Medulla oblongata (tissue), 1 donor: ENCODE measurements at regions not wholly inside any gene's neighbourhood (a gene's known extent, or its start where the extent isn't known, plus 50 kb on each side); places are given as distances from the start of the nearest gene placed in this dataset.
"Not testable (repeated sequence)": the region's sequence is repeated elsewhere in the genome, so short reads cannot be mapped to it uniquely, and the experiment has no call there.

Experiments used
- DNase-seq: peaks from one replicate; pipeline ENCODE4 v3.0.0-alpha.2; 2015; ENCODE audit errors: extremely low spot score

DNA sequence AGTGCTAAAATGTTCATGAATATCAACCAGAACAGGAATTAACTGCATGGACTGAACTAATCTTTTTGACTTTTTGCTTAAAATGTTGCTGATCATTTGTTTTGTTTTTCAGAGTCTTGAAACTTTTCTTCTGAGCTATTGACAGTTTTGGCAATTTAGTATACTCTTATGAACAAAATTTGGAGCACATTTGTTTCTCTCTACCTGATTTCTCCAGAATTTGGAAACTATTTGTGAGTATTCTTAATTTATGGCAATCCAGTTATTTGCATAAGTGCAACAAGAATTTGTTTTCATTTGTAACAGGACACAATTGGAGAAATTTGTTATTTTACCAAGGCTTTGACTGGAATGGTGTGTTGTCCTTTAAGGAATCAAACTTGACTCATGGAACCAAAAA lies 107.4 kb downstream of the RTP4 start:
- not testable (repeated sequence) for DNase-seq

DNA sequence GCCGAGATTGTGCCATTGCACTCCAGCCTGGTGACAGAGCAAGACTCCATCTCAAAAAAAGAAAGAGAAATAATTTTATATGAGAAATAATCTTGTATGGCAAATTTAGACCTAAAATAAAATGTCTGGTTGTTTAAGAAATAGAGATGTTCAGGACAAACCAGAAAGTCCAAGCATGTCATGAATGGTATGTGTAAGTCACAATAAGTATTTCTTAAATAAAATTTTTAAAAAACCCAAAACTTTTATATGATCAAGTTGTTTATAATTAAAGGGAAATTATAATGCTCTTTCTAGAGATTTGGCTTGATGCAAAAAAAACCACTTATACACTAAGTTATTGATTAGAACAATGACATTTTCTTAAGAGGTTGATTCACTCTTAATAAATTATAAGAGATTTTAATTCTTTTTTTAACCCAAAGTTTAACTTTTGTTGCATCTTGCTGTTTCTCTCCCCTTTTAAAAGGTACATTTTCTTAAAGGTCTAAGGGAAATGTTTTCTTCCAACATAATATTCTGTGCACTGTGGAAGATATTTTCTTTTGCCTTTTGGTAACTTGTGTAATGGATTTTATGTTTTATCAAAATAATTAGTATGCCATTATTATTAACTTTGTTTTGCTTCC lies 105.7 kb downstream of the RTP4 start:
- no peak for DNase-seq

DNA sequence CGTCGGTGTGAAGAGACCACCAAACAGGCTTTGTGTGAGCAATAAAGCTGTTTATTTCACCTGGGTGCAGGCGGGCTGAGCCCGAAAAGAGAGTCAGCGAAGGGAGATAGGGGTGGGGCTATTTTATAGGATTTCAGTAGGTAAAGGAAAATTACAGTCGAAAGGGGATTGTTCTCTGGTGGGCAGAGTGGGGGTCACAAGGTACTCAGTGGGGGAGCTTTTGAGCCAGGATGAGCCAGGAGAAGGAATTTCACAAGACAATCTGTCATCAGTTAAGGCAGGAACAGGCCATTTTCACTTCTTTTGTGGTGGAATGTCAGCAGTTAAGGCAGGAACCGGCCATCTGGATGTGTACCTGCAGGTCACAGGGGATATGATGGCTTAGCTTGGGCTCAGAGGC lies 98.1 kb downstream of the RTP4 start:
- not testable (repeated sequence) for DNase-seq

DNA sequence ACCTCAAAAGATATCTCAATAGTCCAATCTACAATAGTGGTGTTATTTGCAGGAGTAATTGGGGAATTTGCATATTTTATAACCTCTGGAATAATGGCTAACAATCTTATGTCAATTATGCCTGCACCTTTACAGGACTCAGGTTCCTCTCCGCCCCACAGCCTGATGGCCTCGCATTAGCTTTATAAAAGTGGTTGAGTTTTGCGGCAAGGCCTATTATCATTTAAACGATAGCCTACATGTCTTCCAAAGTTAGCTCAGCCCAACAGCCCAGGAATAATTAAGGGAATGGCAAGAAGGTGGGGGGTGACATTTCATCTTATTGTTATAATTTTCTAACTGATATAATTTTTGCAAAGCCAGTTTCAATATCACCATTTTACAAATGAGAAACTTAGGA lies 97.3 kb downstream of the RTP4 start:
- DNase-seq: no peak

DNA sequence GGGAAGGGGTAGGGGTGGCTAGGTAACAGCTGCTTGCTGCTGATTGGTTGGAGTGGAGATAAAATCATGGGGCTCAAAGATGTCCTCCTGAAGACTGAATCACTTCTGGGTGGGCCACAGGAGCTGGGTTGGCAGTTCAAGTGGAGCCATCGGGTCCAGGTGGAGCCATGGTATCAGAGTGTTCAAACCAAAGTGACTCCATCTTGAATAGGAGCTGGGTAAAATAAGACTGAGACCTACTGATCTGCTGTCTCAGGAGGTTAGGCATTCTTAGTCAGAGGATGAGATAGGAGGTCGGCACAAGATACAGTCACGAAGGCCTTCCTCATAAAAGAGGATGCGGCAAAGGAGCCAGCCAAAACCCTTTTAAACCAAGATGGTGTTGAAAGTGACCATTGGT lies 96.5 kb downstream of the RTP4 start:
- DNase-seq: no peak

DNA sequence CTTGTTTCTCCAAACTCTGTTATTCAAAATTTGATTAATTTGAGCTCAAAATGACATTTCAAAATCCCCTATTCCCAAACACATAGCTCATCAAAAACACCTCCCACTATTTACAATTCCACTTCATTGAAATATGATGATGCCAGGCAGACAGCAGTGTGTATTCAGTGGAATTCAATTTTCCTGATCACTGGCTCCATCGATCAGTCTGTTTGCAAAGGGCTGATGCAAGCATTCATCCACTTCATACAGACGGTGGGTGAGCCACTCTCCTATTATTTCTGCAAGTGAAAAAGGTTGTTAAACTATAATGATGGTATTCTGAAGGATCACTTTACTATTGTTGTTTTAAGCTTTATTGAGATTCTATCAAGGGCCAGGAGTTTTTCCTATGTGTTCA lies 90.7 kb downstream of the RTP4 start:
- DNase-seq: no peak

DNA sequence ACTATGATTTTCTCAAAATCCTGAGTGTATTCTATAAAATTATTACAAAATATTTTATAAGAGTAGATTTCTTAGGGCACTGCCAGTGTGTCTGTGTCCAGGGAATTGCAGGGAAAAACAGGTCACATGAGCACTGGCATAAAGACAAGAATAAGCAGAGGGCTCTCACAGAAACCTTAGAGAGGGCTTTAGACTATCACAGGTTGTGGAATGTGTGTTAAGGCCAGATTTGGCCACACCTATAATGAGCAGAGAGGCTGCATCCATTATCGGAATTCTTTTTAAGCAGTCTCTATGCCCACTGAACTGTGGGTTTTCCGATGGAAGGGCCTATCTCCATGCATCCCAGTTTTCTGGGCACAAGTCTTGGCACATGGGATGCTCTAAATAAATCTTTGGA lies 90.2 kb downstream of the RTP4 start:
- DNase-seq: no peak

DNA sequence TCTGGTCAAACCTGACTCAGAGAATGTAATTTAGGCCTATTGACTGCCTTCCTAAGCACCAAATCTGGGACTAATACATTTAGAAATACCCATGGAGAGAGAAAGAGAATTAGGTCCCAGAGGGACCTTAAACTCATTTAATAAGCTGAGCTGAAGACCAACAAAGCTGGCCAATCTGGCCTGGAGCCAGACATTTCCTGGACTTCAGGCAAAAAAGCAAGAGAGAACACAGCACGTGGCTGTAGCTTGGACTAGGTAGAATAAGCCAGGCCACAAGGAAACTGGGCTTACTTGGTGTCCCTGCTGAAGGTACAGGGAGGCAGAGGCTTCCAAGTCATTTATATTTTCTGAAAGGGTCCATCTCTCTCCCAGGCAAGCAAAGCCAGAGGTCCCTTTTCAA lies 88.1 kb downstream of the RTP4 start:
- DNase-seq: peak; percentile 83

DNA sequence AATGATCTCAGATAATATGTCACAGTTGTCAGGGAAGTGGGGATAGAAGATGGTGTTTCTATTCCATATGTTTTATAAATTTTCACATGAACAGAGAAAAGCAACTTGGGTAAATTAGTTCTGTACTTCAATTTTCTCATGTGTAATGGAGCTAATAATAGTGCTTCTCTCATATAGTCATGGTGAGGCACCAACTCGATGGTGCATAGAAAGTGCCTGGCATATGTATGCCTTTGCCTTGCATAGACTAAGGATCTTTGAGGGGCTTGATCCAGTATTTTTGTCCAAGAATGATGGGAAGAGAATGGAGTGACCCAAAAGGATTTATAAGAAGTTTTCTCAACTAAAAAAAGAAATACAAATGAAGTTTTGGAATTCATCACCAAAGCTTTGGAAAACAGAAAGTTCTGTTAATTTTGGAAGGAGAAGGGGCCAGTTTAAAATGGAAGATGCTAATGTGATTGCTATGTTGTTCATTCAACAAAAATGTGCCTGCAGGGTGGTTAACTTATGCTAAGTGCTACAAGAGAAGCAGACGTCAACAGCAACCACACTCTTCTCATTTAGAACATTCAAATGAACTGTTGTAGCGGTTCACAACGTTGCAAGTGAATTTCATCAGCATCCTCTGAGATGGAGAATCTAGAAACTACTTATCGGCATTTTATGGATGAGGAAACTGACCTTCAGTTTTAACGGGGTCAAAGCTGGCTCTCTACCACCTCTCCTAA lies 86.1 kb downstream of the RTP4 start:
- no peak for DNase-seq

DNA sequence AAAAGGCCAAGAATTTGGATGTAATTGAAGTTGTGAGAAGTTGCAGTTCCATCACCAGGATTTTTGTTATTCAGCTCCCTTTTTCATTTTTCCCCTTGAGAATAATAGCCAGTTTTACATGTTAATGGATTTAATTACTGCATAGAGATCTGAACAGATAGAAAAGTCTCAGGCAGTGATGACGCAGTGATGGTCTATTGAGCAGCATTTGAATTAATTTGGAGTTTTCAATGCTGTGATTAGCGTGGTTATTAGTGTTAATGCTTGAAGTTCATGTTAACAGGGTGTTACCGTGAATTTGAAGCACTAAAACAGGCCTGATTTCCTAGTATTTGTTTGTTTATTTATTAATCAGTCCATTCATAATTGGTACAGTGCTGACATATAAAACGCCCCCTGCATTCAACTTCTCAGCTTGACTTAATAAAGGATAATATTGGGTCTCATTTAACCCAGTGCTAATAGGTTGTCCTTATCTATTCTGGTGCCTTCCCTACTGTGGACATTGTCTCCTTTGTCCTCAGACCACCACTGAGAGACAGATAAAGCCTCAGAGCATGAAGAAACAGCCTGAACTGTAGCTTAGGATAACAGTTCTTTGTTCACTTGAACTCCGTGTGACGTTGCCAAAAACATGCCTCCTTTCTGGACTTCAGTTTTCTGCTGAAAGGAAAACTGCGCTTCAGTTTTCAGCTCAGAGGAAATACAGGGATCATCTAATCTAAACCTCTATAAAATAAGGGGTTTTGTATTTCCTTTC lies 82.4 kb downstream of the RTP4 start:
- peak; percentile 54 for DNase-seq

DNA sequence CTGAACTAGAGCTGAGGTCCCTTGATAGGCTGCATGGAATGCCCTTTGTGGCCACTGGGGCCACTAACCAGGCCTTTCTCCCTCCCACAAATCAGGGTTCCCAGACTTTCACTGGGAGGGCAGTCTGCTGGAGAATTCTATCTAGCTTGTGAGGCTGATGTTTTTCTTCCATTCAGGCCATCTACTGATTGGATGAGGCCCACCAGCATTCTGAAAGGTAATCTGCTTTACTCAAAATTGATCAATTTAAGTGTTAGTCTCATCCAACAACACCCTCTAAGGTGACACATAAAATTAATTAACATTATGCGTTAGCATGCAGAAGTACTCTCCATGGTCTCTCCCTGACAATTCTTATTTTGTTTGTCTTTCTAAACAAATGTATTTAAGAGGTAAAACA lies 80.5 kb downstream of the RTP4 start:
- DNase-seq: no peak

DNA sequence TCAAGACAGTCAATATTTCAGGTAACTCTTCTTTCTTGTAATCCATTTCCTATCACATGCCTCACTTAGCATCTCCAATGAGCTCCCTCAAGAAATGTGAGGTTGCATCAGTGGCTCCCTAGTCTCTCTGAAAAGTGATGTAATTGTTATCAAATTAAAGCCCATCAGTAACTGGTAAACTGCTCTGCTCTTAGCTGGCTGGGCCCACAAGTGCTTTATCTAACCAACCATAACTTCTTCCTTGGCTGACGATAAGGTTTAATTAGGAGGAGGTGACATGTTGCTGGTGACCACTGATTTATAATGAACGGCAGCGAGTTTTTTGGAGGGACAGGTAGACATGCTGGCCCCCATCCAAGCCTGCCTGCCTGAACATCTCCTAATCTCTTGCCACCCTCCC lies 79.6 kb downstream of the RTP4 start:
- DNase-seq: no peak

DNA sequence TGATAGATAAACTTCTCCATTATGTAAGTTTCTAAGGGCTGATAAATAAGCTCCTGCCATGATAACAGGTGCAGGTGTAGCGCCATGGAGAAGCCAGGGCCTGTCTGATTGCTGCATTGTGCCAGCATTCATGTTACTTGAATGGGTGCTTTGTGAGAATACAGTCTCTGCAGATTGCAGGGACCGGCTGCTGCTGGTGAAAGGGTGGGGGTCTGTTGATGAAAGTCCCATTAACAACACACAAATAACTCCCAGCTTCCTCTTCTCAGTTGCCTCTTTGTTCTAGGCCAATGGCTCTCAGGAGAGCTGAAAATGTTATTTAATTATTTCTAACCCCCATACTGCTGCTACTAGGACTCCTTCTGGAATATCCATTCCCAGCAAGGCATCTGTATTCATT lies 77.2 kb downstream of the RTP4 start:
- DNase-seq: peak; percentile 58

DNA sequence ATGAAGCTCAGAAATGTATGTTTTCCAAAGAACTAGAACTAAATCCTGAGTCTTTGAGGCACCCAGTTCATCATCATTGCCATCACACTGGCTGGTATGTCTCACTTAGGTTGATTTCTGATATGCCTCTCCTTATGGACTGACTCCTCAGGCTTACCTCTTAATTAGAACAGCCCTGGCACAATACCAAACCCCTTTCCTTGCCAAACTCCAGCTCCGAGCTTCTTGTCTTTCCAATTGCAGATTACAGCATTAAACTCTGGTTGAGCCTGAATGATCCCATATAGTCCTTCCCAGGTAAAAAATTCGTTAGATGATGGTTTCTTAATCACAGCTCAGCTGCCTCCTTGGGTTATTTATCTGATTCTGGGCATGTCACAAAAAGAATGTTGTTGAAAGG lies 66.3 kb downstream of the RTP4 start:
- no peak for DNase-seq

DNA sequence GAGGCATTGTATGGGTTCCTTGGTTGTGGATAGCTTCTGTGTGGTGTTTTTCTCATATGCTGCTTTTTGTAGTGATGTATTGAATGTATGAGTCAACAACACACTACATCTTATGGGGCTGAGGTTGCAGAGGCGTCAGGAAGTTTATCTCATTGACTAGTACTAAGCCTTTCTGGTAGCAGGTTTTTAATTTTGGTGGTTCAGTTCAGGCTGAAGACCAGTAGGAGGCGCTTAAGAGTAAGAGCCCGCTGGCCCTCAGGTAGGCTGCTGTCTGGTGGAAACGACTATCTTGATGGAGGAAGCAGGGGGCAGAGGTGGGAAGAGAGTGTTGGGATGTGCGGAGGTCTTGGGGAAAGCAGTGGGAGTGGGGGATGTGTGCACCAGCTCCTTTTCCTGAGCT lies 62.4 kb downstream of the RTP4 start:
- DNase-seq: no peak
